NCI-H748 treated with DMSO at 0.1 percent for 48 hours (cell line): ENCODE measurements at regions not wholly inside any gene's neighbourhood (a gene's known extent, or its start where the extent isn't known, plus 50 kb on each side); places are given as distances from the start of the nearest gene placed in this dataset.
"Not testable (repeated sequence)": the region's sequence is repeated elsewhere in the genome, so short reads cannot be mapped to it uniquely, and the experiment has no call there.

ENCODE experiments used
- DNase-seq: peaks from one replicate; lab custom pipeline; 2025; lab: John Stamatoyannopoulos, UW

DNA sequence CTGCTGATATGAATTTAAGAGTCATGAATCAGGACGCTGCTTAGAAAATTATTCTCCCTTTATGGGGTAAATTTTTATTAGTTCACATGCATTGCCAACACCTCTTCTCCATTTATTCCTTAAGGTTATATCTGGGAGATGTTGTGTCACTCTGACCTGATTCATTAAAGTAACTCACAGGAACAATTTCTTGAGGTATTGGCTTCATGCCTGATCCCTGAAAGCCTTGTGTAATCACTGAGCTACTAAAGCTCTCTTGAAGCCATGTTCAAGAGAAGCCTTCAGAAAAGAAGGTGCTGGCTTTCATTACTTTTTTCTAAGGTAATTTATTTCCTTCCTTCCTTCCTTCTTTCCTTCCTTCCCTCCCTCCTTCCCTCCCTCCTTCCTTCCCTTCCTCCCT is 420.6 kb downstream of the RAB38 start:
- no peak for DNase-seq

DNA sequence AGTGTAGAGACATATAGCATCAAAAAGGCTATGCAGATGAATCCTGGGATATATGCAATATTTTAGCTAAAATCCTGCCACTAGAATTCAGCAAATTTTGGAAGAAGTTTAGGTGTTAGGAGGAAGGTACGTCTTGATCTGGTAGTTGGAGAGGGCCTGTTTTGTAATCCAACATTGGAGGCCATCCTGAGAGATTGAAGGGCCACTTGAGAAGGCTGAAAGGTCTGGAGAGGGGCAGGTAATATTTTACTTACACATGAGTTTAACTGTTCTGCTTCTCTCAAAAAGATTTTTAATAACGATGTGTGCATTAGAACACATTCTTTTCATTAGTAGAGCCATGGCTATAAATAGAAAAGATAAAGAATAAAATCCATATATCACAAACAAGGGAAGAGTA is 422.1 kb downstream of the RAB38 start:
- no peak for DNase-seq

DNA sequence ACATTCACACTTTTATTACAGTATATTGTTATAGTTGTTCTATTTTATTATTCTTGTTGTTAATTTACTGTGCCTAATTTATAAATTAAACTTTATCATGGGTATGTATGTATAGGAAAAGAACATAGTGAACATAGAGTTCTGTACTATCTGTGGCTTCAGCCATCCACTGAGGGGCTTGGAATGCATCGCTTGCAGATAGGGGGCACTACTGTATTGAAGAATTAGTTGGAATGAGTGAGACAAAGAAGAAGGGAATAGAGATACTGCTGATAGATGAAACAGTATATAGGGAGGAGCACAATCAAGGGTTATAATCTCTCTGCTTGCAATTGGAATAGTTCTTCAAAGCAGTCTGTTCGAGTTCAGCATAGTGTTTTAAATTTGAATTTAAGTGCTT is 432.2 kb downstream of the RAB38 start:
- no peak for DNase-seq

DNA sequence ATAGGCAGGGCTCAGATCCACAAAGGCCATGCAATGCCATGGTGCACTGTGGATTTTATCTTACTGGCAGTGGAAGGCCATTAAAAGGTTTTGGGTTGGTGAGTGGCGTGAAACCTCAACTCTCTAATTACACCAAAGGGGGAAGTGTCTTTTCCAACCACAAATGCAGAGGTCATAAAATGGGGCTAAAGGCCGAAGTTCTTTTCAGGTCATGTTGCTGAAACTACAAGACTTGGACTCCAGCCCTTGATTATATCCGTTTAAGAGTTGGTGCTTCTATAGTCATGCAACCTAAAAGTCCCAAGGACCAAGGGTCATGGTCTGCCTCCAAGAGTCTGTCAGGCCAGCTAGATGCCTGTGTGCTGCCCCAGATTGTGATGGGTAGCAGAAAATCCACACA is 434.3 kb downstream of the RAB38 start:
- no peak for DNase-seq

DNA sequence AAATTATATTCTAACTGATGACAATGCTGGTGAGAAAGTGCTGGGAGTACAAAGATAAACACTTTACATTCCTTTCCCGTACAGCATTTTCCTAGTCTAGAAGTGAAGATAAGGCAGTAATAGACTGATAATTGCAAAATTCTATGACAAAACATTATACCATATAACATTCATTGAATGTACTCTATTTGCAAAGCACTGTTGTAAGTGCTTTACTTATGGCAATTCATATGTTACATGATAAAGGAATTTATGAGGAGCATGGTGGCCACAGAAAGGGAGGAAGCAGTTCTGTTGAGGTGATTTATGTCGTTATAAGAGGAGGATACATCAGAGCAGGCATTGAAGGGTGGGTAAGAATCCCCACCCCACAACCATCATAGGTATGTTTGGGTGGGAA is 434.8 kb downstream of the RAB38 start:
- DNase-seq: no peak

DNA sequence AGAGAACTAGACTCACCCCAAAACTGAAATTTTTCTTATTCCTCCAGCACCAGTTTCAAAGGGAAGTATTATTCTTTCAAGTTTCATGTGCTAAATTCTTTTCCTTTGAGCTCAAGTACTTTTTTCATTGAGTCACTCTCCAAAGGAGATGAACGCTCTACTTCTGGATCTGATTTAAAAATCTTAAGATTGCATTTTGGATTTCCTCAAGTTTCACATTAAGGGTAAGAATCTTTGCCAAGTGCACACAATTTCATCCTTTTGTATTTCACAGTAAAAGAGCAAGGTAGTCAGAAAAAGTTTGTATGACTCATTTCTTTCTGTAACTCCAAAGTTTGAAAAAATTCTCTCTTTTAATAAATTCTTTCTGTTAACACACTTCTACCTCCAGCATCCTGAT is 435.5 kb downstream of the RAB38 start:
- no peak for DNase-seq

DNA sequence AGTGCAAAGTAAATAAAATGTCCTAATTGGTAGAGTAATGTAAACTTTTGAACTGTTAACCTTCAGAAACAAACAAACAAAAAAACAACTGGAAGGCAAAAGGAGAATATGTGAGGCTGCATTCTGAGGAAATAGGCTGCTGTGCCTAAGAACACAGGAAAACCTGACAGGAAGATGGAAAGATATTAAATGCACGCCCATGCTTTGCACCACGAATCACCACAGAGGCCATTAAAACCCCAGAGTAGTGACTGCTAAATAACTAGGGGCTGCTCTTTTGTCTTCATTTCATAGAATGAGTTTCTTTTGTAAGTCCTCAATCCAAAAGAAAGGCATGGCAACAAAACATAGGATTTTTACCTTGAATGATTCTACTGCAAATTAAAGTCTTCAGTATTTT is 436.0 kb downstream of the RAB38 start:
- no peak for DNase-seq

DNA sequence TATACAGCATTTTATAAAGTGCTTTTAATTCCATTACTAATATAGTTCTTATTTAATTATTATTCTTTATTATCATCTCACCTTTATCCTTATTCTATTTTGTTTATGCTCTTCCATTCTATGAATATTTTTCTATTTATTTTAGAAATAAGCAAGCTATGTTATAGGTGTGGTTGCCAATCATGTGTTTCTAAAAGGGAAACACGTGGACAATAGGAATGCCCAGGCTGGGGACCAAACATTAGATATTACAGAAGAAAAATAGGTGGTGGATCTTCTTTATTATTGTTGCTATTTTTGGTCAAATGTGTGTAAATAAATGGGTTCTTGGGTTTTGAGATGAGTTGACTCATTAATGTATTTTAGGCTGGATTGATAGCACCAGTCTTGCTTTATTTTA is 438.3 kb downstream of the RAB38 start:
- DNase-seq: no peak

DNA sequence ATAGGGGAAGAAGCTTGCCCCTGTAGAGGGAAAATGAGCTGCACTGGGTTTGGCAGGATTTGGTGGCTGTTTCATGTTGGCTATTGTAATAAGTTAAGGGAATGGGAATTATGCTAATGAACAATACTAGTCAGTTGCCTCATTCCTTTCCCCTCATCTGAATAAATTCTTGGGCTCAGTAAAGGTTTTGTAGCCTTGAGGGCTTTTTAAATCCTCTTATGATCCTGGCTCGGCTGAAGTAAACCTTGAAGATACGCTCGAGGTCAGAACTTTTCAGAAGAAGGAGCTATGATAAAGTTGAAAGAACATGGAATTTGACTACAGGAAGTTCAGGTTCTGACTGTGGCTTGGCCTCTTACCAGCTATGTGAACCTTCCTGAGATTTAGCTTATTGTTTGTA is 448.7 kb downstream of the RAB38 start:
- no peak for DNase-seq

DNA sequence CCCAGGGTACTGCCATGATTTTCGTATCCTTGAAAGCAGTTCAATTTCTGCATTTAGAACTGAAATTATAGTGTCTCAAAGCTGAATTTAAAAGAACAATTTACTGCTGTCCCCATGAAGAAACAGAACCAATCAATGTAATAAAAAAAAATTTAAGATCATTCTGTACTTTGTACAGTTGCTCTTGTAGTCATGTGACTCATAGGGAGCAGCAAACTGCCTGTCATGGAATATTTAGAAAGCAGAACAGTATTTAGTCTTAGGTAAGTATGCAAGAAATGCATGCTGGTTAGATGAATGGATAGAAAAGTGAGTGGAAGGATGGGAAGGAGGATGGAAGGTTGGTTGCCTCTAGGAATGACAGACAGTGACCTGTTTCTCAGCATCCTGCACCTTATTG is 450.9 kb downstream of the RAB38 start:
- no peak for DNase-seq

DNA sequence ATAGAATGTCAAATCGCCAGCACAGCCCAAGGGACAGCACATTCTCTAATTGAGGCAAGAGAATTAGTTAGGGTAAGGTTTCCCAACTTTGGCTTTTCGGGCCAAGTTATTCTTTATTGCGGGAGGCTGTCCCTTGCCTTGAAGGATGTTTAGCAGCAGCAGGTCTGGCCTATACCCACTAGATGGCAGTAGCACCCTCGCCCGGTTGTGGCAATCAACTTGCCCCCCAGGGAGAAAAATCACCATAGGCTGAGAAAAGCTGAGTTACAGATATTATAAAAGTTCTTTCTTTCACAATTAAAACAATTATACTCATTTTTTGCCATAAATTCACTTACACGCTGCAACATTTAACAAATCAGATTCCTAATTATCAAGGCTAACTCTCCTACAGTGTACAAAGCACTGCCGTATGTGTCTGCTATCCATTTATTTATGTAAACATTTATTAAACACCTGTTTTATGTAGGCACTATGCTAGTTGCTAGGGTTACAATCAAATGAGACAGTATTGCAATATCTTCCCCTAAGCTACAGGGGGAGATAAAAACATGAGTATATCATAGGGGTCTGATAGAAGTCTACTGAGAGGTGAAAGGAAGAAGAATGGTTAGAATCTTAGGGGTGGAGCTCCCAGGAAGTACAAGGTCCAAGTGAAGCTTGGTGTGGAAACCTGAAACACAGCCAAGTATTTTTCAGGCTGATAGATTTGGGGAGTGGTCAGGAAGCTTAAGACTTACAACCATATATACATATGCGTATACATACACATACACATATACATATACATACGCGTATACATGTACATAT is 452.3 kb downstream of the RAB38 start:
- no peak for DNase-seq

DNA sequence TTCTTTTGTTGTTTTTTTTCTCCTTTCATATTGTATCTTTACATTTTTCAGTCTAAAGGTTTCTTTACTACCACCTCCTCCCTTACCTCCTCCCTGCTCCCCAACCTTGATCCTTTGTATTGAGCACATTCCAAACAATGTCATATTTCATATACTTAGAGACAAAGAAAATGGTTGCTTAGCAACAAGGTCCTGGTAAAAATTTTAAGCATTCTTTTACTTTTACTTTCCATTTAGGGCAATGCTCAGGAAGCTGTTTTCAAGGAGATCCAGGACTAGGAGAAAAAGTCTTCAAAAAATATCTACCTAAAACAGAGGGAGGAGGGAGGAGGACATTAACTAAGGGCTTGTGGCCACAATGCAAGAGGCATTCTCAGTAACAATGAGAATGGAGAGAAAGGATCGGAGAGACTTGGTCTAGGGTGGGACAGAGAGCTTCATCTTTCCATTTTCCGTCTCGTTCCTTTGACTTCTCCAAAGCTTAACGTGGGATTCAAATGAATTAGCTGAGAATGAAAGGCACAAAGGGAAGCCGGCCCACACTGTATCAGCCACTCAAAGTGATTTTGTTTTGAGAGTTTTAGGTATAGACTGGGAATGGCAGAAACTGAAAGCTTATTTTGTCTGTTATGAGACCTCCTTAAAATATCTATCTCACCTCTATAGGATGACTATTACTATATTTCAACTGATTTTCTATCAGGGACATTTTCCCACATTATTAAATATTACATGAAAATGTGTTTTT is 455.7 kb downstream of the RAB38 start:
- no peak for DNase-seq

DNA sequence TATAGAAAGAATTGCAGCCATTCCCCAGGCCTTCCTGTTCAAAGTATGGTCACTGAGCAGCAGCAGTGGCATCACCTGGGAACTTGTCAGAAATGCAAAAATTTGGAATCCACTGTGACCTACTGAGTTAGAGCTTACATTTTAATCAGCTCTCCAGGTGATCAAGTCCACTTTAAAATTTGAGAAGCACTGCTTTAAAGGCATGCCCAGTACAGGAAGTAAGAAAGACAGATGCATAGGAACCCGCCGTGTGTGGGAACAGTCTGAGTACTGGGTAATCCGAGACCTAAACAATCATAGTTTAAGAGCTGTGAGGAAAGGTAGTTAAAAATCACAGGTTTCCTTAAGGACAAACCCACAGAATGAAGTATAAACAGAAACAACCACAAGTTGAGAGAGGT is 462.4 kb downstream of the RAB38 start:
- no peak for DNase-seq

DNA sequence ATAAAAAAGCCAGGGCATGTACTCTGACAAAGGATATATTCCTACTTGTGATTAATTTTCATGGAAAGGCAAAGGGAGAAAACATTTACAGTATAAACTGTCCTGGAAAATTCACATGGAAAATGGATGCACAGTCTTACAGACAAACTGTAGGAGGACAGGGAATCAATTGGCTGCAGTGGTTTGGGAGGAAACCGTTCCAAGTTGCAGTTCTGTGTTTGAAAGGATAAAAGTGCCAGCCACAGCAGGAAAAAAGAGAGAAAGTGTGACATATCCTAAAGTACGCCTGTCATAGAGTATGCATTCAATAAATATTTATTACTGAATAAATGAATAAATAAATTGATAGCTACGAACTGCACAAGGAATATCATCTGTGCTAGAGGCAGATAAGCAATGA is 462.9 kb downstream of the RAB38 start:
- no peak for DNase-seq

DNA sequence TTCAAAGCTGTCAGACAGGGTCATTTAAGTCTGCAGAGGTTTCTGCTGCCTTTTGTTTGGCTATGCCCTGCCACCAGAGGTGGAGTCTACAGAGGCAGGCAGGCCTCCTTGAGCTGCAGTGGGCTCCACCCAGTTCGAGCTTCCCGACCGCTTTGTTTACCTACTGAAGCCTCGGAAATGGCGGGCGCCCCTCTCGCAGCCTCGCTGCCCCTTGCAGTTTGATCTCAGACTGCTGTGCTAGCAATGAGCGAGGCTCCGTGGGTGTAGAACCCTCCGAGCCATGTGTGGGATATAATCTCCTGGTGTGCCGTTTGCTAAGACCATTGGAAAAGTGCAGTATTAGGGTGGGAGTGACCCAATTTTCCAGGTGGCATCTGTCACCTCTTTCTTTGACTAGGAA is 471.7 kb downstream of the RAB38 start:
- DNase-seq: not testable (repeated sequence)

DNA sequence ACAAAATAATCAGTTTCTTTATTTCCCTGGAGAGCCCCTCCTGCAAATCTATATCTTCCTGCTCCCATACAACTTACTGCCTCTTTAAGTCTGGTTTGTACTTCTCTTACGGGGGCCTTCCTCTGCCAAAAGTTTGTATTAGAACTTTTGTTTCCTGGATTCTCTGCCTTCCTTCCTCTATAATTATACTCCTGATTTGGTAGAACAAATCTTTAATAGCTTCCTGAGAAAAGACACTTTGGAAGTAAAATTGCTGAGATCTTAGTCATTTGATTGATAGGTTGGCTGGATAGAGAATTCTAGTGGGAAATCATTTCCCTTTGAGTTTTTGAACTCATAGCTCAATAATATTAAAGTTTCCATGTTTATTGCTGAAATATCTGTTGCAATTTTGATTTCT is 499.2 kb downstream of the RAB38 start:
- no peak for DNase-seq

DNA sequence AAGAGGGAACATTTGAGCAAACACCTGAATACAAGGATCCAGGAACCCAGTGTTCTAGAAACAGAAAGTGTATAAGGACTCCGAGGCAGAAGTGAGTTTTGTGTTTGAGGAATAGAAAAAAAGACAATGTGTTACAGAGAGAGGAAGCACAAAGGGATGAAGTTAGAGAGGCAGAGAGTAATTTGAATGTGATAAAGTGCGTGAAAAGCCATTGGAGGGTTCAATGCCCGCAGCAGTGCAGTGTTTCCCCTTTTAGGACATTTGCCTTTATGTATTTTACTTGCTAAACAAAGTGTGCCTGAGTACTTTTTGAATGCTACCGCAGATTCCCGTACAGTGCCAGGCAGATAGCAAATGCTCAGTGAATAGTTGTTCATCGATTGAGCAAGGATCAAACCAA is 508.5 kb downstream of the RAB38 start:
- DNase-seq: no peak

DNA sequence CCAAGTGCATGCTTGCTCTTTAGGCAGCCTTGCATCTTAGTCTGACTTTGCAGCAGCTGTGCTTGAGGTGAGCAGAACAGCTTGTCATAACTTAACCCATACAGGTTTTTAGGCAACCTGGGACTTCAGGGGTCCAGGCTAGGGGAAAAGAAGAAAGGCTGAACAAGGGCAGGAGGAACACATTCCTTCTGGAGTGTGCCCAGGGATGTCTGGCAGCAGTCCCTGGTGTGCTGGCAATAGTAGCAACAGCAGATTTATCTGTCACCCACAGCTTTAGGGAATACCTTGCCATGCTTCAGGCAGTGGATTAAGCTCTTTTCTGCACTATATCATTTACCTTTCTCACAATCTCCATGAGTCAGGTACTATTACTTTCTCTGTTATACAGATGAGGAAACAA is 513.0 kb downstream of the RAB38 start:
- no peak for DNase-seq

DNA sequence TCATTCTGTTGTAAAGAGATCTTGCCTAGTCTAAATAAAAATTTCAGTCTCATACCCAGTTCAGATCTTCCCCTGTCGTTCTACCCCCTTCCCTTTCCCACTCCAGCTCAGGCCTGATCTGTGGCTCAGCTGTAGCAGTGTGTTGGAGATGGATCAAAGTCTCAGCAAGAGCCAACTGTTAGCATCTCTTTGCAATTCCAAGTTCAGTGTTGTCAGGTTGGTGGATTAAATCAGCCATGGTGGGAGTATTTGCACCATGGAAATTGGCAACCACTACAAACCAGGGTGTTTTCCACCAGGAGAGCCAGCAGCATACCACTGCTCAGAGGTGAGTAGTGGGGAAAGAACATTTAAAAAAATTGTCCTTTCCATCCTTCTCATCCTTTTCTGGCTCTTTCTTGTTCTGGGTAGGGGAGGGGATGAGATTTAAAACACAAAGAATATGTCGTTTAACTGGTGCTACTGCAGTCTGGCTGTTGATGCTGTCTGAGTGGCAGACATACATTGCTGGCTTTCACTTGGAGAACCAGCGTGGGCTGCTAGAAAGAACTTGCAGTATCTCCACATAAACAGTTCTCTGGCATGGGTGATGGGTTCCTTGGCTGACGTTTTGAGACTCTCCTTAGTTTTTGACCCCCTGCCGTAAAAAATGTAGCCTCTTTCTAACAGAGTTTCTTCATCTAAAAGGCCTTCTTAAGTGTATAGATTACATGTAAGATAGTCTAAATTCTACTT is 514.1 kb downstream of the RAB38 start:
- DNase-seq: no peak

DNA sequence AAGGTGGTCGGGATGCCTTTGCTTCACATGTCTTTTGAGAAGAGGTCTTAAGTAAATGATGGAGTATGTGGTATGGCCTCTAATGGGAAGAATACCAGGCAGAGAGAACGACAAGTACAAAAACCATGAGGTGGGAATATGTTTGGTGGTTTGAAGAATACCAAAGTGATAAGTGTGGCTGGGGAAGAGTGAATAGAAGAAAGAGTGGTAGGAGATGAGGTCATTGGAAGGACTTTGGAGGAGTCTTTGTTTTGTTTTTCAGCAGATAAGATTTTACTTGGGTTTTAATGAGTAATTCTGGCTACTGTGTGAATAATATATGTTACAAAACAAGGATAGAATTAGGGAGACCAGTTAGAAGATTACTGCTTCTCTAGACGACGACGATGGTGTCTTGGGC is 515.4 kb downstream of the RAB38 start:
- no peak for DNase-seq

DNA sequence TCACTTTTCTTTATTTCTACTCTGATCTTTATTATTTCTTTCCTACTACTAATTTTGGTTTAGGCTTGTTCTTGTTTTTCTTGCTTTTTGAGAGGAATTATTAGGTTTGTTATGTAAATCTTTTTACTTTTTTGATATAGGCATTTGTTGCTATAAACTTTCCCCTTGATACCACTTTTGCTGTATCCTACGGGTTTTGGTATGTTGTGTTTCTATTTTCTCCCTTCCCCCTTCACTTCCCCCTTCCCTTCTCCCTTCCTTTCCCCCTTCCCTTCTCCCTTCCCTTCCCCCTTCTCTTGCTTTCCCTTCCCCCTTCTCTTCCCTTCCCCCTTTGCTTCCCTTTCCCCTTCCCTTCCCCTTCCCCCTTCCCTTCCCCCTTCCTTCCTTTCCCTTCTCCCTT is 529.6 kb downstream of the RAB38 start:
- no peak for DNase-seq

DNA sequence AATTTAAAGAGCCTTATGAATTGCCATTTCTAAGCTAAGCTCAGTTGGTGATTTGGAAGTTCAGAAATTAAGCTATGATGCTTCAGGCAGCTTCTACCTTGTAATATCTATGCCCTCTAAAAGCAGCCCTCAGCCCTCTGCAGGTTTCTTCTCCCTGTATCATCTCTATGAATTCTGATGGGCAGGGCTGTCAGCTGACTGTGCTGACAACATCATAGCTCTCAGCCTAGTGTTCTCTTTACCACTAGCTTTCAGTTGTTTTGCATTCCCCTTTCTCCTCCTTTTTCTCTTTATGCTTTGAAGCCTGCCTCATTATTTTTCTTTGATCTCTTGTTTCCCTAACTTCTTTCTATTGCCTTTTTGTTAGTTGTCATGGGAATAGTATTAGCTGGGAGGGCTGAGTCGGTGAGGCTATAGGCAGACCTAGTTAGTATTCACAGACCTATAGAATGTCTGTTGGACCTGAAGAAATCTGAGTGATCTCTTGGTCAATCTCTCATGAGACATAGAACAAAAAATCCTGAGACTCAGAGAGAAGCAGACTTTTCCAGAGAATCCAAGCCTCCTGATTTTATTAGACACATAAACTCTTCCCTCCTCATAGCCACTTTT is 535.4 kb downstream of the RAB38 start:
- DNase-seq: no peak

DNA sequence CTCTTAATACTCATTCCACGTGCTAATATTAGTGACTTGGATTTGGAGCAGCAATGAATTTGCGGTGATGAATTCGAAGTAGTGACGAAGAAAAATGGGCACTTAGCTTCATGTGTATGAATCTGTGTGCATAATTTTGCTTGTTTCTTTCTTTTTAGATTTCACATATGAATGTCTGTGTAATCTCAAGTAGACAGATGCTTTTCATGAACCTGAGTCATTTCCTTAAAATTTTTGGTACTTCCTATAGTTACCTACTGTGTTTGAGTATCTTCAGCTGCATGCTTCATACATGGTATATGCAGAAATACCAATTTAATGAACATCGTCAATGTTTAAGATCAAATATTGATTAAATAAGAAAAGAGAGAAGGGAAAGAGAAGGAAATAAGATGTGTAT is 540.2 kb downstream of the RAB38 start:
- no peak for DNase-seq
